Ecto neural progenitor cell (in vitro differentiated cells): ENCODE measurements at regions not wholly inside any gene's neighbourhood (a gene's known extent, or its start where the extent isn't known, plus 50 kb on each side); places are given as distances from the start of the nearest gene placed in this dataset.
"Not testable (repeated sequence)": the region's sequence is repeated elsewhere in the genome, so short reads cannot be mapped to it uniquely, and the experiment has no call there.

Experiments used
- DNase-seq: peaks from one replicate; pipeline ENCODE4 v3.0.0-alpha.2; 2018; ENCODE audit warnings: low spot score

GRCh38 chr17:53633856-53634255, 188.9 kb upstream of the KIF2B start:
- DNase-seq = no peak

DNA sequence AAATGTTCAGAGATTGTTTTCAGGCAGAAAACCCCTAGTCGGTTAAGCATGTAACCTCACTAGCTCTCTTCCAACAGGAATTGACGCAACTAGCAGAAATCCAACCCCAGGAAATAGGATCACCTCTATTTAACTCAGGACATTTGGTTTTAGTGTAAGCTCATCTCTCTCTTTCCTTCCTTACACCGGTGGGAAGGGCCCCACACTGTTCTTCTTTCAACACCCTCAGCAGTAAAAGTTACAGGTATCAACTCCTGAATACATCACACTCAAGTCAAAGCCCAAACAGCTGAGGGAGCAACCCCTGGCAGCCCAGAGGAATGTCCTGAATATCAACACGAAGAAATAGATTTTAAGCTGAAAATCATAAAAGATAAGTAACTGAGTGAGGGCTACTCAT, 191.2 kb upstream of the KIF2B start:
- DNase-seq = no peak

DNA sequence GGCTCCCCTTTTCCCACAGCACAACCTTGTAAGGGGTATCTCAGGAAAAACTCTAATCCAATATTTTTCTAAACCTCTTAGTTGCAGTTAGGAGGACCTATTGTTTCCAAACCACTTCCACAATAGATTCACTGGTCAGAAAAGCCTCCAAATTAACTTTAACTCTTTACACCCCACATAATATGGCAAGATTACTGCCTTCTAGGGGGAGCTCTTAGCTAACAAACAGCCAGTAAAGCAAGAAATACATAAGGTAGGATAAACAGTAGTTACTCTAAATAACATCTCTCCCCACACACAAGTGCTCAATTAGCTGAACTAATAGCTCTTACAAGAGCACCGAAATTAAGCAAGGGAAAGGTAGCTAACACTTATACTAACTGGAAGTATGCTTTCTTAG, 192.1 kb upstream of the KIF2B start:
- no peak for DNase-seq

- no peak for DNase-seq
Measured at GRCh38 chr17:53630115-53630514, 192.6 kb upstream of the KIF2B start.

- no peak for DNase-seq
Measured at GRCh38 chr17:53629188-53629587, 193.5 kb upstream of the KIF2B start.

- no peak for DNase-seq
Measured at GRCh38 chr17:53628011-53628410, 194.7 kb upstream of the KIF2B start.

- no peak for DNase-seq
Measured at GRCh38 chr17:53627511-53627910, 195.2 kb upstream of the KIF2B start.

- DNase-seq = no peak
Measured at GRCh38 chr17:53626286-53626685, 196.4 kb upstream of the KIF2B start.

DNA sequence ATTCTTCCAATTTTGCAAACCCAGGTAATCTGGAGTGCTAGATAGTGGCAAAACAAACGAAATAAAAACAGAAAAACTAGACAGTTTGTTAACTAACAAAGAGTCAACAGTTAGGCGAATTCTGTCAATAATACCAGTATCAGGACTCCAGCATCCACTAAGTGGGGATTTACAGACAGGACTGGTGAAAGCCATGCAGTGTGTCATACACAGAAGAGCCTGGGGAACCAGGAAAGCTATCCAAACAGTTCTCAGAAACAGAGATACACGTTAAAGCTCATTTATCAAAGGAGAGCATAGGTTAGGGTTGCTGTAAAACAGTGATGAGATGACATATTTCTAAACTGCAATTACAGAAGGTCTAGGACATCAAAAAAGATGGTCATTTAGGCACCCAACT, 203.7 kb upstream of the KIF2B start:
- DNase-seq = no peak

DNA sequence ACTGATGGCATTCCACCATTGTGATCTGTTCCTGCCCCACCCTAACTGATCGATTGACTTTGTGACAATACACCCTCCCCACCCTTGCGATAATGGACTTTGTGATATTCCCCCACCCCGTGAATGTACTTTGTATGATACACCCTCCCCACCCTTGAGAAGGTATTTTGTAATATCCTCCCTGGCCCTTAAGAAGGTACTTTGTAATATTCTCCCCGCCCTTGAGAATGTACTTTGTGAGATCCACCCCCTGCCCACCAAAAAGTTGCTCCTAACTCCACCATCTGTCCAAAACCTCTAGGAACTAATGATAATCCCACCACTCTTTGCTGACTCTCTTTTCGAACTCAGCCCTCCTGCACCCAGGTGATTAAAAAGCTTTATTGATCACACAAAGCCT, 214.5 kb upstream of the KIF2B start:
- DNase-seq = not testable (repeated sequence)

DNA sequence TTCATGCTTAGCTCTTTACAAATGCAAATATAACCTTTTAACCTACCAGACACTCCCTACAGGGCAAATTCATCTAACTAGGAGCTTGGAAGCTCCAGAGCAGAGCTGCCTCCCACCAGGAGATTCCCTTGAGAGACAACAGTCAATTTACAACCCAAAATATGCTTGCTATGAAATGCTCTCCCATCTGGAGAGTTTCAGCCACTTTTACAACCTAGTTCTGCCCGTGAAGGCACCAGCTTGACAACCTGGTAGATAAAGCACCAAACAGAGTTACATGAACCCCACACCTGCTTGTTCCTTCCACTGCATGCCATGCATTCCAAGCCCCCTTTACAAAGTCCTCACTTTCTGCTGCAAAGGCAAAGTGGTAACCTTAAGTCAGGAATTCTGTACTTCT, 215.3 kb upstream of the KIF2B start:
- no peak for DNase-seq

- DNase-seq = no peak
Measured at GRCh38 chr17:53588317-53588716, 234.4 kb upstream of the KIF2B start.

GRCh38 chr17:53574038-53574437, 248.7 kb upstream of the KIF2B start:
- DNase-seq = no peak

DNA sequence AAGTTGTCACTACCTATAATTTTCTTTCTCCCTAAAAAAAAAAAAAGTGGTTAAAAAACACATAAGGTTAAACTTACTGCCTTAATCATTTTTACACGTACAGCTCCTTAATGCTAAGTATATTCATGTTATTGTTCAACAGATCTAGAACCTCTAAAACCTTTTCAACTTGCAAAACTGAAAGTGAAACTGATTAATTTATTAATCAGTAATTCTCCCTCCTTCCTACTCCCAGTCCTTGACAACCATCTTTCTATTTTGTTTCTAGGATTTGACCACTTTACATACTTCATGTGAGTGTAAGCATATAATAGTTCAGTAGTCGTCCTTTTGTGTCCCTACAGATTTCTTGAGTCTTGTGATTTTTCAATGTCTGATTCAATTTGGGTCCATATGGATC, 251.4 kb upstream of the KIF2B start:
- DNase-seq = no peak

- no peak for DNase-seq
Measured at GRCh38 chr17:53570731-53571130, 252.0 kb upstream of the KIF2B start.

- DNase-seq = no peak
Measured at GRCh38 chr17:53560953-53561352, 261.8 kb upstream of the KIF2B start.

GRCh38 chr17:53548252-53548651, 274.5 kb upstream of the KIF2B start:
- no peak for DNase-seq

DNA sequence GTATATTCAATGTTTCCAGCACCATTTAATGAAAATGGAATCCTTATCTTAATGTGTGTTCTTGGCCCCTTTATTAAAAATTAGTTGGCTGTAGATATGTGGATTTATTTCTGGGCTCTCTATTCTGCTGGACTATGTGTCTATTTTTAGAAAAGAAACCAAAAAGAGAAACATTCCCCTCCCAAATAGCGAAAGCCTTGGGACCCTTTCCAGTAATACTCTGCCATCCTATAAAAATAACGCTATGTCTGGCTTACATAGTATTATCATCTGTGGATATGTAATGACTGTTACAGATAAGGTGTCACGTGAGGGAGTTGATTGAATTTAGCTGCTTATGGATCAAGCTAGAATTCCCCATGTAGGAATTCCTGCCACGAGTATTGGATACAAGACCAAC, 279.3 kb upstream of the KIF2B start:
- DNase-seq = no peak

DNA sequence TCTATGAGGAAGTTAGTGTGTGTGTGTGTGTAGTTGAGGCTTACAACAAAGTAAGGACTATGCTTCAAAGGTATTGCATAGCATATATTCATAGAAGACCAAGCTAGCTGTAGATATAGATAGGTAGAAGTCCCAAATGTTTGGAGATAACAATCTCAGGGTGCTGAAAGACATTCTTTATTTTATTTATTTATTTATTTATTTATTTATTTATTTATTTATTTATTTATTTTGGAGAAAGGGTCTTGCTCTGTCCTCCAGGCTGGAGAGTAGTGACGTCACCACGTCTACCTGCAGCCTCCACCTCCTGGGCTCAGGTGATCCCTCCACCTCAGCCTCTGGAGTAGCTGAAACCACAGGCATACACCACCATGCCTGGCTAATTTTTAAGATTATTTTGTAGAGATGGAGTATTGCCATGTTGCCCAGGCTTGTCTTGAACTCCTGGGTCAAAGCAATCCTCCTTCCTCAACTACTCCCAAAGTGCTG, 284.6 kb upstream of the KIF2B start:
- no peak for DNase-seq

GRCh38 chr17:53527473-53527872, 295.3 kb upstream of the KIF2B start:
- no peak for DNase-seq

DNA sequence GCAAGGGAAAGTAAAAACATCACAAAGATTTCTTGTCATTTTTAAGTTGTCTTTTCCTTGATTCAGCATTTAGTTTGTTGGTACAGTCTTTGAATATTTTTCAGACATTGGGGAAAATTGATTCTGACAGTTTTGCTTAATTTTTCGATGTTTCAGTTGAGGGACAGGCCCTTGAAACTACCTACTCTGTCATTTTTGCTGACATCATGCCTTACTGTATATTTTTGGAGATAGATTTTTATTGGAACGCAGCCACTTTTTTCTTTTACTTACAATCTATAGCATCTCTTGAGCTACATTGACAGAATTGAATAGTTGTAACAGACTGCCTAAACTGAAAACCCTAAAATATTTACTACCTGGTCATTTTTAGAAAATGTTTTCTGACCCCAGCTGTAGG, 297.1 kb upstream of the KIF2B start:
- DNase-seq = no peak

- DNase-seq = no peak
Measured at GRCh38 chr17:53516636-53517035, 306.1 kb upstream of the KIF2B start.

GRCh38 chr17:53499277-53499676, 323.4 kb upstream of the KIF2B start:
- DNase-seq = no peak

DNA sequence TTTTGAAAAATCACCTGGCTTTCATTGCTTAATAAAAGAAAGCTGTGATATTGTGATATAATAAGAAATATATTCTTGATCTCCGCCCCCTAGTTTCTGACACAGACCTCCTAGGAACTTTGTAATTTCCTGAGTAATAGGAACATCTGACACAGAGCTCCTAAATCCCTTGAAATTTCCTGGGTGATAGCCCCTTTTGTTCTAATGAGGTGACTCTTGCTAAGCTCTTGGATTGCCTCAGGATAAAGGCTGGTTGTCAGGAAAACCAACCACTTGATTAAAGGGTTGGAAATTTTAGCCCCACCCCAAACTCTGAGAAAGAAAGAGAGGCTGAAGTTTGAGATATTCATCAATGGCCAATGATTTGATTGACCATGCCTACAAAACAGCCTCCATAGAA, 326.4 kb upstream of the KIF2B start:
- no peak for DNase-seq

DNA sequence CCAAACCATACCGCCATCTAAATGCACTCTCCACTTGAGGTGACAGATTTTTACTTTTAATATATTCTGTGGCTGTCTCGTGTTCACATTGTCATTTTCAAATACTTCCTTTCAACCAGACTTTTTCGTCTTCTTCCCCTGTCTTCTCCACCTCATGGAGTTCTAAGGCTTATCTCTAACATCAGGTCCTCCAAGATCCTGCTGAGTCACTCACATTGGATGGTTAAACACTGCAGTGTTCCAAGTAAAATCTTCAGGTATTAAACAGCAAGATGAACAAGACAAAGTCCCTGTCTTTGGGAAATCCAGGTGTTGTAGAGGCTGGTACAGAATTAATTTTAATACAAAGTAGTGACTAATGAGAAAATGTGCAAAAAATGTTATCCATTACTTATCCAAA, 330.2 kb upstream of the KIF2B start:
- no peak for DNase-seq
